Astrocyte (in vitro differentiated cells and primary cell): ENCODE measurements at regions not wholly inside any gene's neighbourhood (a gene's known extent, or its start where the extent isn't known, plus 50 kb on each side); places are given as distances from the start of the nearest gene placed in this dataset.
A peak's percentile ranks its signal among the peaks of the same experiment; 100 is the strongest.

Experiments used
- DNase-seq: peaks from one replicate; pipeline ENCODE4 v3.0.0-alpha.2; 2010; ENCODE audit warnings: low read depth
- FAIRE-seq: peaks from 2 replicates; lab custom pipeline; 2011; peaks lifted over from hg19 to GRCh38; lab: Jason Lieb, UNC
- H2AFZ ChIP-seq: 2 replicates; pipeline ENCODE4 v1.6.0; 2012; ENCODE audit warnings: low read depth, low read length, inconsistent platforms
- H3K27ac ChIP-seq: 2 replicates; pipeline ENCODE4 v1.5.1; 2011; ENCODE audit warnings: low read depth, low read length, inconsistent platforms
- H3K27me3 ChIP-seq: 2 replicates; pipeline ENCODE4 v1.6.0; 2011; ENCODE audit warnings: low read length, inconsistent platforms; ENCODE audit not compliant: insufficient read depth
- H3K36me3 ChIP-seq: 2 replicates; pipeline ENCODE4 v1.5.1; 2011; ENCODE audit warnings: low read length, inconsistent platforms; ENCODE audit not compliant: insufficient read depth
- H3K4me1 ChIP-seq: 2 replicates; pipeline ENCODE4 v1.5.1; 2011; ENCODE audit warnings: low read length, inconsistent platforms; ENCODE audit not compliant: insufficient read depth
- H3K4me2 ChIP-seq: 2 replicates; pipeline ENCODE4 v1.6.0; 2012; ENCODE audit warnings: low read length, inconsistent platforms
- H3K4me3 ChIP-seq: 2 replicates; pipeline ENCODE4 v1.5.1; 2011; ENCODE audit warnings: low read depth, mild to moderate bottlenecking, low read length, inconsistent platforms; ENCODE audit not compliant: insufficient read depth
- H3K79me2 ChIP-seq: 2 replicates; pipeline ENCODE4 v1.6.0; 2012; ENCODE audit warnings: mild to moderate bottlenecking, low read length, inconsistent platforms; ENCODE audit not compliant: insufficient read depth
- H3K9ac ChIP-seq: 2 replicates; pipeline ENCODE4 v1.6.0; 2012; ENCODE audit warnings: mild to moderate bottlenecking, low read length, inconsistent platforms
- H3K9me3 ChIP-seq: 2 replicates; pipeline ENCODE4 v1.5.1; 2012; ENCODE audit warnings: low read depth, mild to moderate bottlenecking, low read length, inconsistent platforms; ENCODE audit not compliant: insufficient read depth
- H4K20me1 ChIP-seq: 2 replicates; pipeline ENCODE4 v1.6.0; 2012; ENCODE audit warnings: low read length, inconsistent platforms; ENCODE audit not compliant: insufficient read depth
- H3K27ac Mint-ChIP-seq: one replicate; pipeline ENCODE4 v1.8.0; 2021; ENCODE audit warnings: mild to moderate bottlenecking, mixed read lengths; ENCODE audit not compliant: unreplicated experiment
- H3K27me3 Mint-ChIP-seq: one replicate; pipeline ENCODE4 v1.8.0; 2021; ENCODE audit warnings: low read depth, mixed read lengths; ENCODE audit not compliant: unreplicated experiment
- H3K36me3 Mint-ChIP-seq: one replicate; pipeline ENCODE4 v1.8.0; 2021; ENCODE audit warnings: low read depth, mixed read lengths; ENCODE audit not compliant: unreplicated experiment
- H3K4me1 Mint-ChIP-seq: one replicate; pipeline ENCODE4 v1.8.0; 2021; ENCODE audit warnings: low read depth, mixed read lengths; ENCODE audit not compliant: unreplicated experiment
- H3K4me3 Mint-ChIP-seq: one replicate; pipeline ENCODE4 v1.8.0; 2021; ENCODE audit warnings: mild to moderate bottlenecking, moderate library complexity, mixed read lengths; ENCODE audit not compliant: unreplicated experiment
- H3K9me3 Mint-ChIP-seq: one replicate; pipeline ENCODE4 v1.8.0; 2021; ENCODE audit warnings: mild to moderate bottlenecking, mixed read lengths; ENCODE audit not compliant: unreplicated experiment
- CTCF ChIP-seq: IDR thresholded peaks from 2 replicates; pipeline ENCODE4 v1.5.1; 2011; ENCODE audit warnings: low read depth, mild to moderate bottlenecking, inconsistent platforms, low read length, moderate library complexity; ENCODE audit not compliant: insufficient read depth
- EZH2 ChIP-seq: IDR thresholded peaks from 2 replicates; pipeline ENCODE4 v1.6.1; 2012; ENCODE audit warnings: mild to moderate bottlenecking, low read length, inconsistent platforms; ENCODE audit not compliant: insufficient read depth

- H3K9ac ChIP-seq: no peak overlapping the region
- H3K4me3 ChIP-seq: no peak overlapping the region
- no peak overlapping the region for H2AFZ ChIP-seq
- Mint-ChIP-seq H3K27ac (no peak overlapping the region), H3K4me3 (no peak overlapping the region), H3K27me3 (no peaks in the 10 kb centered on the region), H3K9me3 (no peaks in the 10 kb centered on the region), H3K36me3 (no peaks in the 10 kb centered on the region), H3K4me1 (peaks cover 14% of the 10 kb centered on the region)
- no peak overlapping the region for H3K27ac ChIP-seq
- TF ChIP-seq EZH2: no peak
- TF ChIP-seq CTCF: no peak
- H3K27me3 ChIP-seq: no peaks in the 10 kb centered on the region
- no peaks in the 10 kb centered on the region for H3K79me2 ChIP-seq
- H3K4me2 ChIP-seq: no peak overlapping the region
- H3K4me1 ChIP-seq: no peaks in the 10 kb centered on the region
- H3K9me3 ChIP-seq: no peaks in the 10 kb centered on the region
- FAIRE-seq (no peak), DNase-seq (no peak)
- H4K20me1 ChIP-seq: no peaks in the 10 kb centered on the region
- H3K36me3 ChIP-seq: no peaks in the 10 kb centered on the region
Observed at GRCh38 chr2:76274160-76274559, 563.4 kb upstream of the GCFC2 start.

- no peaks in the 10 kb centered on the region for H3K27me3 ChIP-seq
- FAIRE-seq (no peak), DNase-seq (no peak)
- no peaks in the 10 kb centered on the region for H3K9me3 Mint-ChIP-seq
- H3K27ac ChIP-seq: no peak overlapping the region
- H3K27me3 Mint-ChIP-seq: no peaks in the 10 kb centered on the region
- H3K4me1 Mint-ChIP-seq: peaks cover 20% of the 10 kb centered on the region
- H3K4me1 ChIP-seq: no peaks in the 10 kb centered on the region
- no peak overlapping the region for H3K27ac Mint-ChIP-seq
- TF ChIP-seq CTCF: no peak
- TF ChIP-seq EZH2: no peak
- no peak overlapping the region for H3K4me2 ChIP-seq
- no peak overlapping the region for H2AFZ ChIP-seq
- H3K79me2 ChIP-seq: no peaks in the 10 kb centered on the region
- H3K4me3 ChIP-seq: no peak overlapping the region
- no peak overlapping the region for H3K4me3 Mint-ChIP-seq
- H3K9ac ChIP-seq: no peak overlapping the region
- H3K9me3 ChIP-seq: no peaks in the 10 kb centered on the region
- H3K36me3 ChIP-seq: no peaks in the 10 kb centered on the region
- no peaks in the 10 kb centered on the region for H4K20me1 ChIP-seq
- no peaks in the 10 kb centered on the region for H3K36me3 Mint-ChIP-seq
Observed at GRCh38 chr2:76270096-76270710, 559.5 kb upstream of the GCFC2 start.

GRCh38 chr2:76268902-76269620 is 558.3 kb upstream of the GCFC2 start:
- no peaks in the 10 kb centered on the region for H3K36me3 Mint-ChIP-seq

More at GRCh38 chr2:76268902-76269620, 558.3 kb upstream of the GCFC2 start:
- no peak overlapping the region for H3K27ac ChIP-seq
- no peak overlapping the region for H2AFZ ChIP-seq
- H3K79me2 ChIP-seq: no peaks in the 10 kb centered on the region
- H3K4me2 ChIP-seq: peak overlapping the region; percentile 48
- Mint-ChIP-seq H3K4me1 (peaks cover 20% of the 10 kb centered on the region), H3K4me3 (peak overlapping the region; percentile 1), H3K9me3 (no peaks in the 10 kb centered on the region), H3K27ac (no peak overlapping the region), H3K27me3 (no peaks in the 10 kb centered on the region)
- H3K4me3 ChIP-seq: no peak overlapping the region
- no peak overlapping the region for H3K9ac ChIP-seq
- DNase-seq: peak; percentile 0
- H4K20me1 ChIP-seq: no peaks in the 10 kb centered on the region
- FAIRE-seq: no peak
- no peaks in the 10 kb centered on the region for H3K4me1 ChIP-seq
- H3K27me3 ChIP-seq: no peaks in the 10 kb centered on the region
- H3K36me3 ChIP-seq: no peaks in the 10 kb centered on the region
- TF ChIP-seq EZH2 (no peak), CTCF (no peak)
- no peaks in the 10 kb centered on the region for H3K9me3 ChIP-seq
